NCI-H1048 (cell line): ENCODE measurements at regions not wholly inside any gene's neighbourhood (a gene's known extent, or its start where the extent isn't known, plus 50 kb on each side); places are given as distances from the start of the nearest gene placed in this dataset.
"Not testable (repeated sequence)": the region's sequence is repeated elsewhere in the genome, so short reads cannot be mapped to it uniquely, and the experiment has no call there.

Experiments
- DNase-seq: peaks from one replicate; lab custom pipeline; 2025; lab: John Stamatoyannopoulos, UW

DNA sequence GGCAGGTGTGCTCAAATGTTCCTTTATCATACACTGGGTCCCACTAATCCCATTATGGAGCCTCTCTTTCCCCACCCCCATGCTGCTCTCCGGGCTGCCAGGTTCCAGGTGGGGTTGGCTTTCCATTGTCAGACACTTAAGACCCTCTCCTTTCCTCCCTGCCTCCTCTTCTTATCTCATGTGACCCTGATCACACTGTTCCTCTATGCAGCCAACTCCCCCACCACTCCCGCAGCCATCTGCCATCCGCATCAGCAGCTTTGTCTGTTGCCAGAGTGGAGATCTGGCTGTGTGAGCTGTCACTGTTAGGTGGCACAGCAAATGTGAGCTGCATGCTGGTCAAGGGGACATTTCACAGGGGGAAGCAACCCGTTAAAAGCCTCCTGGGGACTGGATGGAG is 391.4 kb downstream of the TNS3 start:
- no peak for DNase-seq

DNA sequence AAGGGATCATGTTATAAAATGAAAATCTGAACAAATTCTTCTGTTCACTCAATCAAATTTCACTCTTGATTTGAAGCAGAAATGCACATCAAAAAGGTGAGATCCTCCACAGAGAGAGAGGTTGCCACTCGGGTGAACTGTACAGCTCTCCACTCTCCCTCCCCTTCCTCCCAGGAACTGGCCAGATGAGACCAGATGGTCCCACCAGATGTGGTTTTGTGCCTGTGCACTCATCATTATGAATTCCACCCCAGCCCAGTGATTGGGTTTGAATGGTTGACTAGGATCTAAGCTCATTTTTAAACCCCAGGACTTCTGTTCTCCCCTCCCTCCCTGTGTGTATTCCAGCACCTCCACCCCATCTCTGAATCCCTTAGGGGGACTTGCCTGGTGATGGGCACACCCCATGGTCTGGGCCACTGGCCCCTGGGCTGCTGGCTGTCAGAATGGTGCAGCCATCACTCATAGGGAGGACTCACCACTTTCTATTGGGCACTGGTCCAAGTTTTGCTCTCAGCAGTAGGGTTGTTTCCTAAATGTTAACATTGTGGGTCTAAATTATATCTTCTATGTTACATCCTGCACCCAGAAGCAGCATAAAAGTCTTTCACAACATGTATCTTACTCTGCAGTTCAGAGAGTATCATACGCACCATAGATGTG is 393.1 kb downstream of the TNS3 start:
- DNase-seq, result no peak

DNA sequence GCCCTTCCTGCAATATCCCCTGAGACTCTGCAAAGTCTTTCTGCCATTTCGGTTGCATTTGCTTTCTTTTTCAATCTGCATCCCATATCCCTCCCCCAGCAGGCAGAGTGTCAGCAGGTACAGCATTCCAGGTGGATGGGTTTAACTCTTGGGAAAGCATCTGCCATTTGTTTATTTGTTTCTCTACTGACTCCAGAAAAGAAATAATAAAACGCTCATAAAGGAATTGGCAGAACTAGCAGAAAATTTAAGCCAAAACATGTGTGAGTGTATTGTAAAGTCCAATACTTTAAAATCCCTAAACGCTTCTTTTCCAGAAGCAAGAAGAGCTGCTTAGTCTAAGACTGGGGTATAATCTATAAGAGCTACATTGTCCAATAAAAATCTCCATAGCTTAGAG is 393.8 kb downstream of the TNS3 start:
- no peak for DNase-seq

DNA sequence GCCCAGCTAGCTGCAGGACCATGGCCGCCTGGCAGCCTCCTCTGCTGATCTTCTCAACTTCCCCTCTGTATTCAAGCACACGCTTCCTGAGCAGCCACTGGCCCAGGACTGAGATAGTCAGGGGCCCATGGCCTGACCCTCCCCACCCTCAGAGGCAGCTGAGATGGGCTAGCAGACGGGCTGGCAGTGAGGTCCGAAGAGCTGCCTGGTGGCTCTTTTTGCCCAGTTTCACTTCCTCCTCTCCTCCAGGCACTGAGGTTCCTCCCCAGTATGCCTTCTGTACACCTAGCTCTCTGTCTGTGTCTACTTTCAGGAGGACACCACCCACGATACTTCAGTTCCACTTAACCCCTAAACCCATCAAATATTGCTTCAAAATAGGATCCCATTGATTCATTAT is 395.6 kb downstream of the TNS3 start:
- no peak for DNase-seq

DNA sequence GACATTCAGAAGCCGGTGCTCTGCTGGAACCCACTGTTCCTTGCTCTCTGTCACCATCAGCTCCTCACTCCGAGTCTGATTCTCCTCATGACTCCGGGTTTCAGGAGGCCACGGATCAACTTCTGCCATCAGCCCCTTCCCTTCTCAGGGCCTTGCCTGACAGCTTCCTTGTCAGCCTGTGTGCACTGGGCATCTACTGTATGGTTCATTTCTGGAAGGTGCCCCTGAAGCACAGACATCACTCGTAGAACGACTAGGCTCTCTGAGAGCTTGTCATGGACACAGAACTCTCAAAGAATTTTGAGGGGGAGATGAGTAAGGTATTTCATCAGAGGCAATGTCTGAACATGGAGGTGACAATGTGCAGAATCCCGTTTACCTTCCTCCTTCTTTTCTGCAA is 396.1 kb downstream of the TNS3 start:
- DNase-seq, result no peak

DNA sequence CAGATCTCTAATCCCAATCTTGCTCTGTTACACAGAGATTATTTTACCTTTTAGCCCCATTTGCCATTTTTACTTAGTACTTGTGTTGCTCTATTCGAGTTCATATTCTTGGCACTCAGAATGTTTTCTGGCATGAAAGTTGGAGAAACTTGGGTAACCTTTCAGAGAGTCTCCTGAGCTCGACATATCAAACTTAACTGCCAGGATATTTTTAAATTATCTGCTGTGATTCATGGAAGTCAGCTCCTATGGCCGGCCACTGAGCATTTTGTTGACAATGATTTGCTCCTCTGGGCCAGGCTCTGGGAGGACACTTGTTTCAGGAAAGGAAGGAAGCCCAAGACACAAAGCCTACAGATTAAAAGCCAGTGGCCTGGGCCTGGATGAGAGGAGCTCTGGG is 396.7 kb downstream of the TNS3 start:
- no peak for DNase-seq

DNA sequence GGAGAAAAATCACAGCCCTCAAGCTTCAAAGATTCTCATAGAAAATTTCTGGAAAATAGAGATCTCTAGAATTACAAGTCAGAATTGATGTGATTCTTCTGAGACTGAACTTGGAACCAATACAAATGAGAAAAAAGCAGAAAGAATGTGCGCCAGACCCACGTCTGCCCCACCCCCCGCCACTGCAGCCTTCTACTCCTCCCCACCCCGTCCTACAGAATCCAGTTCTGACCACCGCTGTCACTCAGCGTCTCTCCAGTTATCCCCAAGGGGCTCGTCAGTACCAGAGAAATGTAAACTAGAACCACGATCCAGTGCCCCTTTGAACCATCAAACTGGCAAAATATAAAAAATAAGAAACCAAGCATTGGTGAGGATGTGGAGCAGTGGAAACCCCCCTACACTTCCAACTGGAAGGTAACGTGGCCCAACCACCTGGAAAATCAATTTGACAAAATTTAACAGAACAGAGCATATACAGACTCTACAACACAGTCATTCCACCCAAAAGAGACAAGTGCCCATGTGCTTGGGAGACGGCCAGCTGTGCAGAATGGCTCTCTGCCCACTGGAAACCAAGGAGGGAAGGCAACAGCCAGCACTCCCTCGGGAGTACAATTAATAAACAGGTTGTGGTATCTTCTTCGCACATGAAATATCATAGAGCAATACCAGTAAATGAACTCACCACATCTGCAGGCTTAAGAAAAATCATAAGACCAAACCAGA is 397.9 kb downstream of the TNS3 start:
- no peak for DNase-seq

DNA sequence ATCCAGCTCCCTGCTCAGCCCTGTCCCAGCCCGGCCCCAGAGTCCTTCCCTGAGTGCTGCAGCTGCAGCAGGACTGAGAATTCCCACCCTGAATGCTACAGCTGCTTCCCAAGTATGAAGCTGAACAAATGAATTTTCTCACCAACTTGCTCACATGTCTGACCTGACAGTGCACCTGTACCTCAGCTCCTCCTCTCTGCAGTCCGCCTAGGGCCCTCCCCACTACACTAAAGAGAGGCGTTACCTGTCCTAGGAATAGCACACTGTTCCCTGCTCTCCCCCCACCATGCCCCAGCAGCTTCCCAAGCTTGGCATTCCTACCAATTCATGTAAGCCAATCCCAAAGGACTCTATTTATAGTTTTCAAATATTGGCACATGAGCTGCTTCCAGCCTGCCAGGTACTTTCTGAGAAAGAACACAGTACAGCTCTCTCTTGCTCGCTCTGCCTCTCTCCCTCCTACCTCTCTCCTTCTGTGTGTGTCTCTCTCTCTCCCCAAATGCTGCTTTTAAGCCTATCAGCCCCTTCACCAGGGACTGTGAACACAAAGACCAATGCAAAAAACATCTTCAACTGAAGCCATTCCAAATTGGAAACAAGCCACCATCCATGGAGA is 400.1 kb downstream of the TNS3 start:
- no peak for DNase-seq

DNA sequence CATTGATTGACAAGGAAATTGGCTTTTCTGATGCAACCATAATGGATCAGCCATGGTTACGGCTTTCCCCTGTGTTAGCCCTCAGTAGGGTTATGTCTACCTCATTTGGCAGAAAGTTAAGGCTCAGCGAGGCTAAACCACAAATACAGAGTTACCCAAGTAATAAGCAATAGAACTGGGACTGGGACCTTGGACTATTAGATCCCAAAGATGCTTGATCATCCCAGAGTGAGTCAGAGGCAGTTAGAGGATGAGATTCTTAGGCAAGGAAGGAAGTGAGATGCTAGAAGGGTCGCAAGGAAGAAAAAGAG is 401.4 kb downstream of the TNS3 start:
- no peak for DNase-seq

DNA sequence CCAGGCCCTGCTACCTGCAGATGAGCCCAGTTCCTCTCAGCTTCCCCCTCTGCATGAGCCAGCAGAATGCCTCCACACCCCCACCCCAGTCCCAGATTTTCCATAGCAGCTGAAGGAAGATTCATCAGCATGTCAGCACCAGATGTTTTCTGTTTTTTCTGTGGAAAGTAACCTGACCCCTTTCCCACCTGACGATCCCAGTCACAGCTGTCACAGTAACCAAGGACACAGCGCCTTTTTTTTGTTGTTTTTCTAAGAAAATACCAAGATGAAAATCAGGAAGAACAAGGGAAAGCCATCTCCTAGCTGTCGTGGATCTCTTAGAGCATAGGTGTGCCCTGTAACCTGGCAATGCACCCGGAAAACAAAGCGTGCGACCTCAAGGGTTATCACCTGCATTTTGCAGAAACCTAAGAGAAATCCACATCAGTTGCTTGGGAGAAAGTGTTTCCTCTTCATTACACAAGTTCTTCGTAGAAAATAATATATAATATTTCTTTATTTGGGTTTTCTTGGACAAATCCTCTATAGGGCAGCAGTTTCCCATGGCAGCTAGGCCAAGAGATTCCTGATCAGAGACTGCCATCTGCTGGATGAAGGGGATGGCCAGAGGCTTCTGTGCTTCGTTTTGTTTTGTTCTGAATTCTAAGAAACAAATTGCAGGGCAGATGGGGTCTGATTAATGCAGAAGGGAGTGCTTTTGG is 401.9 kb downstream of the TNS3 start:
- DNase-seq, result peak; percentile 11

DNA sequence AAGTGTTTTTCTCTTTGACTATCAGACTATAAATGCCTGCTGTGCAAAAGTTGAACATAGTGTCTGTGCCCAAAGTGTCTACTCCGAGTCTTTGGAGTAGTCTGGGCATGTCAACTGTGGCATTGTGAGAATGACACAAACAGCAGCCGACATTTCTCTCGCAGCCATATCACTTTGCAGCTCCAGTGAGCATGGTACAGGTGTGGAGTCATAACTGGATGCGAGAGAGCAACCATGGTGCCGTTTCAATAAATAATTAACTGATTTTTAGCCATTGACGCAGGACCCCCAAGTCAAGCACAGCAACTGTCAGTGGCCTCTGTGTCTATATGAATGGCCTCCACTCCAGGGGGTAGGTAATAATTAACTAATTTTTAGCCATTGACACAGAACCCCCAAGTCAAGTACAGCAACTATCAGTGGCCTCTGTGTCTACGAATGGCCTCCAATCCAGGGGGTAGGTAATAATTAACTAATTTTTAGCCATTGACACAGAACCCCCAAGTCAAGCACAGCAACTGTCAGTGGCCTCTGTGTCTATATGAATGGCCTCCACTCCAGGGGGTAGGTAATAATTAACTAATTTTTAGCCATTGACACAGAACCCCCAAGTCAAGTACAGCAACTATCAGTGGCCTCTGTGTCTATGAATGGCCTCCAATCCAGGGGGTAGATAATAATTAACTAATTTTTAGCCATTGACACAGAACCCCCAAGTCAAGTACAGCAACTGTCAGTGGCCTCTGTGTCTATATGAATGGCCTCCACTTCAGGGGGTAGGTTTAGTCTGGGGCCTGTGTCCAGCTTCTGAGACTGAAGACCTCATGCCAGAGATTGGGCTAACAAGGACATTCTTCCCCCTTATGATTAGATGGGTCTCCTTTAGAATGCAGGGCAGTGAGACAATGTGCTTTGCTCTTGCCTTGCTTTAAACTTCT is 409.0 kb downstream of the TNS3 start:
- DNase-seq, result not testable (repeated sequence)

DNA sequence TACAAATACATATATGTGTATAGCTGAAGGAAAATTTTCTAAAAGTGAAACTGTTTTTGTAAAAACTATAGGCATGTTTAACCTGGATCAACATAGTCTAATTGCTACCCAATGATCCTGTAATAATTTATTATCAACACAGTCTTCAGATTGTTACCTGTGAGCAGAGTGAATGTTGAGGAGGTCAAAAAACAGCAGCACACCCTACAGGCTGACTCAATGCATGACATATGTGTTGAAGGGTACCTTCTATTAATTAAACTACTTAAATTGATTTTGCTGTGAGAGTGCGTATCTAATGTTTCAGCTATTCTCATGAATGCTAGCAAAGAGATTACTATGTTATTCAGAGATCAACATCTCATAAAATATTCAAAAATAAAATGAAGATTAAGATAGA is 411.4 kb downstream of the TNS3 start:
- DNase-seq, result no peak

DNA sequence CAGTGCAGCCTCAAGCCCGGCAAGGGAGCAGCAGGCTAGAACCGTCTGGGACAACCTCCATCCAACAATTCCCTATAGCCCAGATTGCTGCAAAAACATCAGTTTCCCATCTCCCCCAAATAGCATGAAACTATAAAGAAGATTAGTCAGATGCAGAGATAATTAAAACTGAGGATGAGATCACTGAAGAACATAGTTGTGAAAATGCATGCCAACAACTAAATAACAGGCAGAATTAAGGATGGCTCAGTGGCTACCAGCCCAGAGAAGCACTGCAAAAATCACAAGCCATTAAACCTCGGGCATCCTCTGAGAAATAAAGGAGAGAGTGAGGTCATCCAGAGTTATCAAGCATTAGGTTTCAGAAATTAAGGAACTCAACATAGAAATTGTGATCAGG is 427.1 kb downstream of the TNS3 start:
- no peak for DNase-seq

DNA sequence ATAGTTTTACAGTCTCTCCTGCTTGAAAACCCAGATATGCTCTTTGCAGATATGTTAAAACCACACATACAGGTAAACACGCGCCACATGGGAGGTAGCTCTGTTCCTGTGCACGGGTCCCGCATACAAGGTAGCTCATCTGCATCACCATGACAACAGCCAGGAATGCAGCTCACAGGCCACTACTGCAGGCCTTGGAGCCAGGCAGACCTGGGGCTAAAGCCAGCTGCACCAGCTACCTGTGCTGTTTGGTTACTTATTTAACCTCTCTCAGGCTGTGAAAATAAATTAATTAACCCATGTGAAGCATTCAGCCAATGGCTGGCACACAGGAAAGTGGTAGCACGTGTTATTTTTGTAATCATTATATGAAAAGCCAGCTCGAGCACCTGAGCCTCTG is 428.3 kb downstream of the TNS3 start:
- no peak for DNase-seq

DNA sequence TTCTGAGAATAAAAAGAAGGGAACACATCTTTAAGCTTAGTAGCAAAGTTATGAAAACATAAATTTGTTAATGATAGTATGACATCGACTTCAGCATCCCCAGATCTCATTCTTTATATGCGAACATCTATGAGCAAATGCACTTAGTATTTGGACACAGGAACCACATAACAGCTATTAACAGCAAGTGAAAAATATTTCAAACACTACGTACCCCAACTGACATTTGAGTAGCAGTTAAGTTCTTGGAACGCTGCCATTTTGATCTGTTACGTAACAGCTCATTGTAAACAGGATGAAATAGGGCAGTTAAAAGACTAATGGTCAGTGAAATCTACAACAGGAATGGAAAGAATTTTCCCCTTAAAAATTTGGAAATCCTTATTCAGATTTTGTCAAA is 428.9 kb downstream of the TNS3 start:
- no peak for DNase-seq

DNA sequence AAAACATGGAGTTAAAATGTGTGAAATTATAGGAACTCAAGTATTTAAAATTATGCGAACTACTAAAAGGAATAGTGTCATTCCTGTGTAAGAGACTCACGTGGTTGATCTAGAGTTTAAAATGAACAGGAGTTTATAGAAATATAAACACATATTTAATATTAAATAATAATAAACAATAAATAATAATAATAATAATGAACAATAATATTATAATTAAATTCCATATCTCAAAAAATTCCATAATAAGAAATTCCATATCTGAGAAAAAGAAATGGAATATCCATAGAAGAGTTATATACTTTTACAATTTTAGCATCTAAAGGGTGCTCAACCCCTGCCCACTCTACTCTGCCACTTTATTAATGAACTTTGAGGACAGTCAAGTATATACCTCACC is 429.6 kb downstream of the TNS3 start:
- DNase-seq, result no peak

DNA sequence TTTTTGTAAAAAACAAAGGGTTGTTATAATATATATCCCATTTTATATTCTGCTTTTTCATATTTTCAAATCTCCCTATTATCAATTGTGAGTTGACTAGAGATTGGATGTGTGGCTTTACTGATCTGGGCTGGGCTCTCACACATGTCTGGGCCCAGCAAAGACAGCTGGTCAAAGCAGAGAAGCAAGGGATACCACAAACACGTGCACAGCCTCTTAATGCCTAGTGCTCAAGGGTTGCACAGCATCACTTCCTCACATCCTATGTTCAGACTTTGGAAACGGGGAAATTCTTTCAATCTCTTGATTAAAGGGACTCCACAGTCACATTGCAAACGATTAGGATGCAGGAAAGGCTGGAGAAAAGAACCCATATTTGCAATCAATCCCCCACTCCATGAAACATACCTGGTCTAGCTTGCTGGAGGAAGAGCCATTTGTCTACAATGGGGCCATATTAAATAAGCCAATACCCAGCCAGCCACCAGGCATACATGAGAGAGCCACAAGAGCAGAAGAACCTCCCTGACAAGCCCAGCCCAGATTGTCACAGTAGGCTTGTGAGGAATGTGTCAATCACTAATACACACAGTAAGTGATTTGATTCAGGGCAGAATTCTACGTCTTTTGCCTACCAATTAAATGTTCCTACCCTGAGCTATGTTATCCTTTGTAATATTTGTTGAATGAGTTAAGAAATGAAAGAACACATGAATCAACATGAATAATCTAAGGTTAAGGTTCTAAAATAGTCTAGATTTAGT is 431.2 kb downstream of the TNS3 start:
- no peak for DNase-seq

DNA sequence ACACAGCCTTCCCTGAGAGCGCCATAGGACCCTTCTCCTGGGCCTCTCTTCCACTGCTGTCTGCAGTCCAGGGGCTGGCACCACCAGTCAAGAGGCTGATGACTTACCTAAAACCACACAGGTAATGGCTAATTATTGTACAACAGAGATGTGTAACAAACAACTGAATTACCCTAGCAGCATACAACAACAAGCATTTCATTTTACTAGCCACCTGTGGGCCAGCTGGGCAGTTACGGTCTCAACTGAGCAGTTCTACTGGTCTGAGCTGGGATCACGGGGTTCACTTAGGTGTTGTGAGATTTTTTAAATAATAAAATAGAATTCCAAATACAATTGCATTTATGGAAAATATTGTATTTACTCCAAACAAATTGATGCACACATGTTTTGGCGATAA is 431.9 kb downstream of the TNS3 start:
- DNase-seq, result no peak

DNA sequence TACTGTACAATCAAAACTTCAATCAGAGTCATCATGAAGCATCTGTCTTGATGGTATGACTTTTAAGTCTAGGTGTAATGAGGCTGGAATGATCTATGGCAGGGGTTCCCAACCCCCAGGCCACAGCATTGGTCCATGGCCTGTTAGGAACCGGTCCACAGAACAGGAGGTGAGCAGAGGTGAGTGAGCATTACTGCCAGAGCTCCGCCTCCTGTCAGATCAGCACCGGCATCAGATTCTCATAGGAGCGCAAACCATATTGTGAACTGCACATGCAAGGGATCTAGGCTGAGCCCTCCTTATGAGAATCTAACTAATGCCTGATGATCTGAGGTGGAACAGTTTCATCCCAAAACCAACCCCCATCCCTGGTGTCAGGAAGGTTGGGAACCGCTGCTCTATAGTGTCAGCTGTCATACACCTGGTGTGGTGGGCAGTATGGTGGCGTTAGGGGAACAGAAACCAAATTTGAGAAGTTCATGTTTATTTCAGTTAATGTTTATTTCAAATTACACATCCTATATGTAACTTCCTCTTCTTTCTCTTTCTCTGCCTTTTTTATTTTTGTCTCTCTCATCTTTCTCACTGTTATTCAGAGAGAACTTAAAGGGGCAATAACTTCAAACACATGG is 432.6 kb downstream of the TNS3 start:
- DNase-seq, result no peak

DNA sequence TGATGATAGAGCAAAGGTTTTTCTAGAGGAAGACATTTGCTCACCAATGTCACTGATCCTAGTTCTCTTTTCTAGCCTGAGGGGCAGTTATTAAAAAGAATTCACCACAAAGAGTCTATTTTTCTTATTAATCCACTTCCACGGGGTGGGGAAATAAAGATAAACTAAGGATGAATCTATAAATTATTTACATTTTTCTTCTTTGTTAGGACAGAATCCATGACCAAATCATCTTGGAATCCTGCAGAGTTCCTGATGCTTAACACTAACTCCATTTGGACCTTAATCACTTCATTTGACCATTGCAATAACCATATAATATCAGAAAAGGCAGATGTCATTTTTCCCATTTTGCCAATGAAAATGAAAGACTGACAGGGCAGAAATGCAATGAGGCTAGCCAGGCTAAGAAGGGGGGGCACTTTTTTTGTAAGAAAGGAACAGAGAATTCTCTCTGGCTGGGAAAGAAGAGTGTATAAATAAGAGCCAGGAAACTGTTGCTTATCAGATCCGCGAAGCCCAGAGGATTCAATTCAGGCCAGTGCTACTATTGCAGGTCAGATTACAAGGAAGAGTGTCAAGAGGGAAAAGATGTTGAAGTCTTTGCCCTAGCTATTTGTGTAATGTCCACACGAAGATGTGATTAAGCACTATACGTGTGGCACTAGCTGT is 433.2 kb downstream of the TNS3 start:
- DNase-seq, result no peak
